ENCODE measurements at regions not wholly inside any gene's neighbourhood (a gene's known extent, or its start where the extent isn't known, plus 50 kb on each side); places are given as distances from the start of the nearest gene placed in this dataset.

- H3K4me1 ChIP-seq (ENCODE audit: insufficient read depth, low read length, poor library complexity, severe bottlenecking), result no peaks in the 10 kb centered on the region
- no peaks in the 10 kb centered on the region for H3K9me3 ChIP-seq (ENCODE audit: low read length)
- TF ChIP-seq CTCF (conservative IDR thresholded peaks at IDR 0.05; ENCODE audit: low read length), result no peak
- no peak for TF ChIP-seq EZH2phosphoT487 (IDR thresholded peaks at IDR 0.05; ENCODE audit: borderline replicate concordance, low read depth, low read length)
- H3K79me2 ChIP-seq (ENCODE audit: insufficient read depth, low read depth, low read length), result no peaks in the 10 kb centered on the region
- H4K20me1 ChIP-seq (ENCODE audit: insufficient read depth, low read length), result no peaks in the 10 kb centered on the region
- no peak overlapping the region for H3K4me2 ChIP-seq (ENCODE audit: low read length)
- no peaks in the 10 kb centered on the region for H3K36me3 ChIP-seq (ENCODE audit: insufficient read depth, low read length)
- DNase-seq (ENCODE audit: low spot score), result no peak
- POLR2A ChIA-PET, result interaction anchor here (0.5 to 1.3 kb wide), 4 partner anchors 11 to 60 kb away, joined by 3 to 4 read pairs (median 4); no protein-coding TSS in a partner anchor
- H3K4me3 ChIP-seq (ENCODE audit: low read depth, low read length, poor library complexity, severe bottlenecking), result no peak overlapping the region
- CTCF ChIA-PET (ENCODE audit: unreplicated experiment), result no interaction called here
- no peaks in the 10 kb centered on the region for H3K9me2 ChIP-seq (ENCODE audit: insufficient read depth, low read length)
- intact Hi-C loops (cut with micrococcal nuclease; ENCODE audit: unreplicated experiment), result no loop called here
- H2AFZ ChIP-seq (ENCODE audit: low read length), result no peak overlapping the region
- no TSS peak for BruUV-seq (replicated peaks)
- H3K27ac ChIP-seq (ENCODE audit: low read depth, low read length, poor library complexity, severe bottlenecking), result no peak overlapping the region
These were observed 430.4 kb downstream of the TBC1D32 start for GRCh38 chr6:120903836-120904235.

- TF ChIP-seq CTCF (conservative IDR thresholded peaks at IDR 0.05; ENCODE audit: low read length) (no peak), EZH2phosphoT487 (IDR thresholded peaks at IDR 0.05; ENCODE audit: borderline replicate concordance, low read depth, low read length) (no peak)
- CTCF ChIA-PET (ENCODE audit: unreplicated experiment), result no interaction called here
- no peaks in the 10 kb centered on the region for H3K79me2 ChIP-seq (ENCODE audit: insufficient read depth, low read depth, low read length)
- POLR2A ChIA-PET, result interaction anchor here (1.0 kb wide), 1 partner anchor 14 kb away, joined by 3 read pairs; no protein-coding TSS in a partner anchor
- no peaks in the 10 kb centered on the region for H3K9me2 ChIP-seq (ENCODE audit: insufficient read depth, low read length)
- H3K4me3 ChIP-seq (ENCODE audit: low read depth, low read length, poor library complexity, severe bottlenecking), result no peak overlapping the region
- no peaks in the 10 kb centered on the region for H3K4me1 ChIP-seq (ENCODE audit: insufficient read depth, low read length, poor library complexity, severe bottlenecking)
- H4K20me1 ChIP-seq (ENCODE audit: insufficient read depth, low read length), result no peaks in the 10 kb centered on the region
- no peak overlapping the region for H3K4me2 ChIP-seq (ENCODE audit: low read length)
- H3K36me3 ChIP-seq (ENCODE audit: insufficient read depth, low read length), result no peaks in the 10 kb centered on the region
- no TSS peak for BruUV-seq (replicated peaks)
- intact Hi-C loops (cut with micrococcal nuclease; ENCODE audit: unreplicated experiment), result no loop called here
- no peaks in the 10 kb centered on the region for H3K9me3 ChIP-seq (ENCODE audit: low read length)
- no peak overlapping the region for H2AFZ ChIP-seq (ENCODE audit: low read length)
- H3K27ac ChIP-seq (ENCODE audit: low read depth, low read length, poor library complexity, severe bottlenecking), result no peak overlapping the region
- no peak for DNase-seq (ENCODE audit: low spot score)
These were observed 434.3 kb downstream of the TBC1D32 start for GRCh38 chr6:120899932-120900331.

DNA sequence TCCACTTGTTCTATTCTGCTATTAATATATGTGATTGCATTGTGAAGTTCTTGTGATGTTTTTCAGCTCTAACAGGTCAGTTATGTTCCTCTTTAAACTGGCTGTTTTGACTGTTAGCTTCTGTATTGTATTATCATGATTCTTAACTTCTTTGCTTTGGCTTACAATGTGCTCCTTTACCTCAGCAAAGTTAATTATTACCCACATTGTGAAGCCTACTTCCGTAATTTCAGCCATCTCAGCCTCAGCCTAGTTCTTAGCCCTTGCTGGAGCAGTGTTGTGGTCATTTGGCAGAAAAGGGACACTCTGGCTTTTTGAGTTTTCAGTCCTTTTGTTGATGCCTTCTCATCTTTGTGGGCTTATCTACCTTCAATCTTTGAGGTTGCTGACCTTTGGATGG, 440.2 kb downstream of the TBC1D32 start:
- H3K9me2 ChIP-seq (ENCODE audit: insufficient read depth, low read length), result no peaks in the 10 kb centered on the region
- no peak overlapping the region for H2AFZ ChIP-seq (ENCODE audit: low read length)
- H3K4me3 ChIP-seq (ENCODE audit: low read depth, low read length, poor library complexity, severe bottlenecking), result no peak overlapping the region
- CTCF ChIA-PET (ENCODE audit: unreplicated experiment), result no interaction called here
- no peaks in the 10 kb centered on the region for H4K20me1 ChIP-seq (ENCODE audit: insufficient read depth, low read length)
- no peak overlapping the region for H3K4me2 ChIP-seq (ENCODE audit: low read length)
- no peak for DNase-seq (ENCODE audit: low spot score)
- intact Hi-C loops (cut with micrococcal nuclease; ENCODE audit: unreplicated experiment), result no loop called here
- BruUV-seq (replicated peaks), result no TSS peak
- POLR2A ChIA-PET, result no interaction called here
- no peak overlapping the region for H3K27ac ChIP-seq (ENCODE audit: low read depth, low read length, poor library complexity, severe bottlenecking)
- H3K79me2 ChIP-seq (ENCODE audit: insufficient read depth, low read depth, low read length), result no peaks in the 10 kb centered on the region
- no peak for TF ChIP-seq CTCF (conservative IDR thresholded peaks at IDR 0.05; ENCODE audit: low read length)
- TF ChIP-seq EZH2phosphoT487 (IDR thresholded peaks at IDR 0.05; ENCODE audit: borderline replicate concordance, low read depth, low read length), result no peak
- H3K4me1 ChIP-seq (ENCODE audit: insufficient read depth, low read length, poor library complexity, severe bottlenecking), result no peaks in the 10 kb centered on the region
- no peaks in the 10 kb centered on the region for H3K9me3 ChIP-seq (ENCODE audit: low read length)
- H3K36me3 ChIP-seq (ENCODE audit: insufficient read depth, low read length), result no peaks in the 10 kb centered on the region
